ENCODE measurements at regions not wholly inside any gene's neighbourhood (a gene's known extent, or its start where the extent isn't known, plus 50 kb on each side); places are given as distances from the start of the nearest gene placed in this dataset.
"Not testable (repeated sequence)": the region's sequence is repeated elsewhere in the genome, so short reads cannot be mapped to it uniquely, and the experiment has no call there.

GRCh38 chr4:177251237-177251636 lies 58.4 kb upstream of the NEIL3 start:
- DNase-seq = no peak

- DNase-seq = no peak
Measured at GRCh38 chr4:177255359-177255758, 54.3 kb upstream of the NEIL3 start.

GRCh38 chr4:177256950-177257349 lies 52.7 kb upstream of the NEIL3 start:
- DNase-seq = no peak

- DNase-seq = not testable (repeated sequence)
Measured at GRCh38 chr4:177259466-177259865, 50.2 kb upstream of the NEIL3 start.

Data from right hindlimb (tissue), 1 donor.